A204.1 (cell line): ENCODE measurements at regions not wholly inside any gene's neighbourhood (a gene's known extent, or its start where the extent isn't known, plus 50 kb on each side); places are given as distances from the start of the nearest gene placed in this dataset.

Source experiments
- FAIRE-seq: peaks from 2 replicates; lab custom pipeline; 2012; peaks lifted over from hg19 to GRCh38; lab: Jason Lieb, UNC

DNA sequence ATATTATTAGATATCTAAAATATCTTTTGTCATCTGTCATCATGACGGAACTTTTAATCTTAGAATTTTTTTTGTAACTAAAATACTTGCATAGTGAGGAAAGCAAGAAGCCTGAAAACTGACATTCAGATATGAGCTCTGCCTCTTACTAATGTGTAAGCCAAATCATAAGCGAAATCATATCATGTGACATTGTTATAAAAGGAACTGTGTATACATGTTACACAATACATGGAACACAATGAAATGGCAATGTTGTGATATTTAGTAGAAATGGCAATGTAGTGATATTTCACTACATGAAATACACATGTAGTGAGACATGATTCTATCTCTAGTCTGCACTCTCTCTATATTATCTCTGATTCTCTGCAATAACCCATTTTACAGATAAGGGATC is 1016.4 kb upstream of the PIK3C3 start:
- FAIRE-seq = no peak

DNA sequence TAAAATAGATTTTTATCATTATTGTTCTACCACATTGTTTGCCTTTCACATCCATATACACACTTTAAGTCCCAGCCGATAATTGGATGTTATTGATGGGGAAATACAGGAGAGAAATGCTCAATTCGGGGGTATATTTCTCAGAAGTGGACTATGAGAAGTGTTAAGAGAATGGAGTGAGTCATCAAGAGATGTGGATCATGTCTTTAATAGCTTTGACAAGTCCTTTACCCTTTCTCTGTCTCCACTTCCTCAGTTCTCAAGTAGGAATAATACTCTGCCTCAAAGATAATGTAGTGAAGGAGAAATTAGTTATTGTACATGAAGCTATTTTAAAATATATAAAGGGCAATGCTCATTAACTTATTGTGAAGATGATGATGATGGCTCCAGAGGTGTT is 1017.6 kb upstream of the PIK3C3 start:
- no peak for FAIRE-seq

DNA sequence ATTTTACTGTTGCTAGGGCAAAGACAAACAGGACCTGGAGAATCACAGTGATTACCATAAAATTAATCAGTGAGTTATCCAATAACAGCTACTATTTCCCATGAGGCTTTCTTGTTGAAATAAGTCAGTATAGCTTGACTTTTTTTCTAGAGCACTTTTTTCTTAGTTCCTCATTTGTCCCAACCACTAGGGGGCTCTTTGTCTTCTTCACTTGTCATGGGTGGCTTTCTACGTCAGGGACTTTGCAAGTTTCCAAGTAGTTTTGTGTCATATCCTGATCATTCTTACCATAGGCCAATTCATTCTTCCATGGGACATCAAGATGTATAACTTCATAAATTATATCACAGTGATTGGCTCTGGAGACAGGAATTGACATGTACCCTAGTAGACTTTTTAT is 1019.6 kb upstream of the PIK3C3 start:
- FAIRE-seq = no peak

DNA sequence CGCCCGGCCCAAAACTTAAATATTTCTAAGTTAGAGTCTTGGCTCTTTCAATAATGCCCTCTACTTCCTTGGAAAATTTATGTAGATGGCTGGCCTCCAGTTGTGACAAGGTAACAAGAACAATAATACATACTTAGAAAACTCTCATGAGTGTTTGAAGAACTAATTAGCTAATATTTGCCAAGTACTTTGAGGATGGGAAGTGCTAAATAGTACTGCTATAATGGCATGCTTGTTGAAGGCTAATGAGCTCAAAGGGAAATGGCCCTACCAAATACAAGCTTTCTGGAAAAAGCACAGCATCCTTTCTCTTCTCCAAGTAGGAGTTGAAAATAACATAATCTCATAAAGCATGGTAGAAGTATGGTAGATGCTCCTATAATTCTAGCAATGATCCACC is 1022.2 kb upstream of the PIK3C3 start:
- no peak for FAIRE-seq

DNA sequence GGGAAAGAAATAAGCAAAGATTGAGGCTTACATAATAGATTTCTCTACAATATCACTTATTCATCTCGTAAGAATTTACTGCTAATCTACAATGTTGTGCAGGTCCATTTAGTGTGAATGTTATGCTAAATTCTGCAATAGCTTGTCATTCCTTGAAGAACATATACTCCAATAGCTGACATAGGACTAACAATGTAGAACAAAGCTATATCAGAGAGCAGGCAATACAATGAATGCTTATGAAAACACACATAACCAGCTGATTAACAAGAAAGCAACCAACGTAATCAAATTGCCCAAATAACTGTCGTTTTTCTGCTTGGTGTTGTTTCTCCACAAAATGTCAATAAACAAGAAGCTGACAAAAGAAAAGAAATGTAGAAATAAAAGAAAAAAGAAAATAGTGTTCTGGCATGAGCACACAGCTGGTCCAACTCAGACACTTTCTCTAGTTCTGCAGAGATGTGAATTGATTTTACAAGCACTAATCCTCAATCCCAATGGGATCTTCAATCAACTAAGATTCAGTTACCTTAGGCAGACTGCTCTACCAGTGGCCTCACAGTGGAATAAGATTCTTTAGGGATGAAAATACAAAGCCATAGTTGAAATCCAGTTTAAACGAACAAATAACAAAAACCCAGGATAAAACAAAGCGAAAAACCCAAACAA is 1024.7 kb upstream of the PIK3C3 start:
- no peak for FAIRE-seq

DNA sequence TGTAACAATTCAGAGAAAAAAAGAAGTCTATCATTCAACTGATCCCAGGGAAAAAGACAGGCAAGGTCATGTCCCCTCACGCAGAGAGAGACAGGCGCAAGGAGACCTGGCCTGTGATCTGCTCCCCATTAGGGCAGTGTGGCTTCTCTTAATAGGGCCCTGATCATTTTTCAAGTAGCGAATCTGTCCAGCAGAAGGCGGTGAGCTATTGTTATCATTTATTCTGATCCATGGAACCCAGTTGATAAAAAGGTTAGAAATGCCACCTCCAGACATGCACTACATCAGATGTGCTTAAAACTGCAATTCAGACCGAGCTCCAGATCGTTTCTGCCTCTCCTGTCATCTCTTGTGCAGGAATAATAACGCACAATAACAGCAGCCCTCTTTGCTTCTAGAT is 1025.6 kb upstream of the PIK3C3 start:
- no peak for FAIRE-seq

DNA sequence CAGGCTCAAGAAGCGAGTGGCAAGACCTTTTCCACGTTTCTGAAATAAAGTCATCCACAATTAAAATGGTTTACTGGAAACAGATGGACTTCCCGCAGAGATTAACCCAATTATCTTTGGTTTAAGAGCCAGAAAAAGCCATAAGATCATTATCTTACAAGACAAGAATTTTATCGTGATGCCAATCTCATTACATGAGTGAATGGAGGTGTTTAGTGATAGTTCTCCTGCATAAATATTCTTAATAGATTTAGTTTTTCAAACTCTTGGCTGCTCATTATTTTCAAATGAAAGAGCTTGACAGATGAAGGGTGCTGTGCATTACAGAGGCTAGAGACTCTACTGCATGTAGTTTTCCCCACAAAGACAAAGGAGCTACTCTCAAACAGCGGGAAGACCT is 1028.4 kb upstream of the PIK3C3 start:
- no peak for FAIRE-seq

DNA sequence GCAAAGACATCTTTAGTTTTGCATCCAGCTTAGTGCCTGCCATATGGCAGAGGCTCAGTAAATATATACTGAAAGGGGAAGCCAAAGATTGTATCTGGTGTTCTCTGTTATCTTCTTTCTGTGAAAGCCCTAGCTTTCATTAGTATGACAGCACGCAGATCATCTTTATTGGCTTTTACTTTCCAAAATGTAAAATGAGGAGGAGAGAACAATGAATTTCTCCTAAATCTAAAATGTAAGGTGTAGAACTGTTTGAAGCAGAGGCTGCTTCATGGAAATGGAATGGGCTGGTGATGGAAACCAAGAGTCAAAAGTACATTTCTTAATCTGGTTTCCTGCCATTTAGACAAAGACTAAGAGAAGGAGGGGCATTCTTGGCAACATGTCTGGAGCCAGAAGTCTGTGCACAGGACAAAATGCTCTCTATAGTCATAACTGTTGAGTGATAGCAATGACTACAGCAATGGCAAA is 1029.9 kb upstream of the PIK3C3 start:
- no peak for FAIRE-seq

DNA sequence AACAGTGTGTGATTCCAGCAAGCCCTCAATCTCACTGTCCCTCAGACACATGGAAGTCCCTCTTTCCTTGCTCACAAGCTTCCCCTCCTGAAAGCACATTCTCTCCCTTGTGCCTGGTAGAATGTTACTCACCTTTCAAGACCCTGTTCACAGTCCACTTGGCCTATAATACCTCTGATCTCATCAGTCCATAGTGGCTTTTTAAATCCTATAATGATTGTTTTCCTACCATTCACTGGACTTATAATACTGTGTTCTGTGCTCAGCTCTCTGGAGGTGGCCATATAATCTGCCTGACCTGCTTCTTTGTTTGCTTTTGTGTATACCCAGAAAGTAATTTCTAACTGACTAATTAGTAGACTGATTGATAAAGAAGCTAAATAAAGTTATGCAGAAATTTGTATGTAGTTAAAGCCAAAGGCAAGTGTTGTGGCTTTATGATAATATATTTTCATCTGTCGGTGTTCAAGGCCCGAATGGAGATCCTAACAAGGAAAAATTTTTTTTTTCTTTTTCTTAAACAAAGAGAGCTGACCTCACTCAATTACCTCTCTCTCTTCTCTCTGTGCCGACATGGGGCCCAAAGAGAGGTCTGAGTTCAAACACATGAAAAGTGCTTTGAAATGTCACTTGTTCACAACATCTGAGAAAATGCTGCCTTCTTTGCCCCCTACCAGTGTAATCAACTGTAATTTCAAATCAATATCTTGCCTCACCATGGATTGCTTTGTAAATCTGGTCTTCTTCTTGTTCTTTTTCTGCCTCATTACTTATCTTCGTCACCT is 1033.0 kb upstream of the PIK3C3 start:
- no peak for FAIRE-seq

DNA sequence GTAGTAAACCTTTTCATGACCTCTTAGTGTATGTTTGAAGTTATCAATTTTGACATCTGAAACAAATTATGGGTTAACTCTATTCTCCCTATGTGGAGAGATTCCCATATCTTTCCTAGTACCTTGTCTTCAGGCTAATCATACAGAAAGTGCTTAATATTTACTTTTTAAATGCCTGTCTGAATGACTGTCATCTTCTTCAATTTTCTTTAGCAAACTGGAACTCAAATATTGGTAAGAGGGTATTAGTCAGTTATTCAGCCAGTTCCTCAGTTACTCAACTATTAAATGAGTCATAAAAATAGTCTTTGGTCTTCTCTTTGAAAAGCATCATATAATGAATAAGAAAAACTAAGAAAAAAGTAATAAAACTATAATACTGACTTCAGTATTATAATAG is 1038.0 kb upstream of the PIK3C3 start:
- no peak for FAIRE-seq

DNA sequence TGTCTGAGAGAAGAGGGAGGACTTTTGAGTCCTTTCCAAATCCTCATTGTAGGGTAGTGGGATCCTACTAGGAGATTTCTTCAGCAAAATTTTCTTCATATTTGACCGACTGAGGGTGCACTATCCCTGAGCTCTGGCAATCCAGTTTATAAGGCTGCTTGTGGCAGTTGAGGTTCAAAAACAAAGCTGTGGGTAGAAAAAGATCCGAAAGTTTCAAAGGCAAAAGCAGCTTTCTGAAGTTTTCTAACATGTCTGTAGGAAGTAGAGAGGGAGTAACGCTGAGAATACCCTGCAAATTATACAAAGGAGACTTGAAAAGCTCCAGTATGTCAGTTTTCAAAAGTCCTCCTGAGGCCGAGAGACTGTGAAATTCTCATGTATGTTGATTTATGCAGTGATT is 1039.3 kb upstream of the PIK3C3 start:
- FAIRE-seq = no peak

DNA sequence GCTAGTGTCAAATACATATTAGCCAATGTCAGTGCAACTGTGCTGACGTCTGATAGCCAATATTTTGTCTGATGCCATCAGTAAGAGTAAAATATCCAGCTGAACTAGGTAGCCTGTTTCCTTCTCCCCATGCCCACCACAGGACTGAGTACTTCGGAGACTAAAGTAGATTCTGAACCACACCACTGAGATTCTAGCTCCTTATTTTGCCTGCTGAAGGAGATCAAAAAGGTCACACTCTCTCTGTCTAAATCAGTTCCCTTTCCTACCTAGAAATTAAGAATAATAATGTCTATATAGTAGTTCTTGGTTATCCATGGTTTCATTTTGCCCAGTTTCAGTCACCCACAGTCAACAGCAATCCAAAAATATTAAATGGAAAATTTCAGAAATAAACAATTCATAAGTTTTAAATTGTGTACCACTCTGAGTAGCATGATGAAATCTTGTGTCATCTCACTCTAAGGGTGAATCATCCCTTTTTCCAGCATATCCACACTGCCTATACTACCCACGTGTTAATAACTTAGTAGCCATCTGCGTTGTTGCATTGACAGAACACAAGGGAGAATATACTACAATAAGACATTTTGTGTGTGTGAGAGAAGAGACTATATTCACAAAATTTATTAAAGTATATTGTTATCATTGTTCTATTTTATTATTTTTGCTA is 1043.3 kb upstream of the PIK3C3 start:
- FAIRE-seq = no peak

DNA sequence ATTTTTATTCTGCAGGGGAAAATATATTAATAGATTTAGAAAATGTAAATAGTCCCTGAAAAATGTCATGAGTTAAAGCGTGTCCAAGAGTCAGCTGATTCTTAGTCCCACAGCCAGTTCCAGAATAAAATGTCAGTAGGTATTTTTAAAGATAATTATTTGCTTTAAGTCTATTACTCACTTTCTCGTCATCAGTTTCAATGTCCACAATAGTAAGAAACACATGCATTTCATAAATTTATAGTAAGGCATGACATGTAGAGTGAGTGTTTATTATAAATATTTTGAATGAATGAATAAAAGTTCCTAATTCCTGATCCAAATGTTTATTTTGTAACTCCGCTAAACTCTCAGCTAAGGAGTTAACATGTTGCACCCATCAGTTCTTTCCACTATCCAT is 1044.0 kb upstream of the PIK3C3 start:
- FAIRE-seq = no peak

DNA sequence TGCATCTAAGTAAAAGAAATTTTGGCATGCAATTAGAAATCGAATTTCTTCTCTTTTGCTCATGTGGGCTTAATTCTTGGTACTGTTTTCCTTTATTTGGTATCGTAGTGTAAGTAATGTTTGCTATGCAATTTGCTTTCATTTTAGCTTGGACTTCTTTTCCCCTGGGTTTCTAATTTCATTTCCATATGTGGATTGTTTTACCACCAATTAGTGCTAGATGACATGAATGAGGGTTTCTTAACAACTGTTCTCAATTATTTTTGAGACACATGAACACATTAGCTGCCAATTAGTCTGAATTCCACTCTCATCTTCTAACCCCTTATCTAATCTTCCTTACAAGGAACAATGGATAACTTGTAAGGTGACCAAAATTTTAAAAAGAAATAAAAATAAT is 1047.2 kb upstream of the PIK3C3 start:
- FAIRE-seq = no peak

DNA sequence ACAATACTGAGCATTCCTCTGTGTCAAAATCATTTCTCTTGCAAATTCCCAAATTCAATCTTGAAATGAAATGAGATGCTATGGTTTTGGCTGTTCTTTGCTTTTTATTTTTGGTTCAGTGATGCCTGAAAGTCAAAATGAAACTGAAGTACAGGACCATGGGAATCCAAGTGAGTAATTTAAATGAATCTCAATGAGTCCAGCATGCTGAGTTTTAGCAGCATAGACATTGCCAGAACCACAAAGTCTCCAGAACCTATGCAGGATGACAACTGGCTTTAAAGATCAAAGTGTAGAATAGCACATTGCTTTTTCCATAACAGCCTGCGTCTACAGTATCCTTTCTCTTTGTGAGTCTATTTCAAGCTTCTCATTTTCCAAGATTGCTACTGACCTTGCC is 1050.7 kb upstream of the PIK3C3 start:
- FAIRE-seq = no peak

DNA sequence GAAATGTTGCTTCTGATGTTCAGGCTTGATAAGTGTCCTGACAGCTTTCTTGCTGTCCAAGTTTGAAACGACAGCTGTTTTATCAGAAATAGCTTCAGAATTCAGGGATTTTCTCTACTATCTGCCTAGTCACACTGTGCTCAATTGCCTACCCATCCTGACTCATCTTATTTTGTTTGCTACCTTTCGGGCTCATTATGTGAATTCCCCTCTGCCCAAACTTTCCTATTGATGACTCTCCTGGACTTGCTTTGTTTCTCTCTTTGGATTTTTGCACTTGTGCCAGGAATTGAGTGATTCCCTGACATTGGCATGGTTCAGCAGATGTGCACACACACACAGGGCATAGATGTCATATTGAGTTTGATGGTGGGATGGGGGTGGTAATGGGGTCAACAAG is 1052.6 kb upstream of the PIK3C3 start:
- FAIRE-seq = no peak

DNA sequence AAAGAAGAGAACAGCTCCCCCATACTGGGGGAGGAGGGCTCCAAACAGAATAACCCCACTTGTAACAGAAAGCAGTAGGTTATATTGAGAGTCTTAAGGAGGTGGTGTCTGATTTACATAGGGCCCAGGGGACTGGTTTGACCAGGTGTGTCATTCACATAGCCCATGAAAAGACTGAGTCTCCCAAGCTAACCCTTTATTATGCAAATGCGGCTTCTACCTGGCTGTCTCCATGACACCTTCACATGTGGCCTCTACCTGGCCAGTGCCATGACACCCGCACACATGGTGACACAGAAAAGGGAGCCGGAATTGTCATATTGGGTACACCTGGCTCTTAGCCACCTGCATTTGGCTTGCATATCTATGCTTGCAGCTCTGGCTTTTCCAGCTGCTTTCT is 1057.2 kb upstream of the PIK3C3 start:
- FAIRE-seq = no peak

DNA sequence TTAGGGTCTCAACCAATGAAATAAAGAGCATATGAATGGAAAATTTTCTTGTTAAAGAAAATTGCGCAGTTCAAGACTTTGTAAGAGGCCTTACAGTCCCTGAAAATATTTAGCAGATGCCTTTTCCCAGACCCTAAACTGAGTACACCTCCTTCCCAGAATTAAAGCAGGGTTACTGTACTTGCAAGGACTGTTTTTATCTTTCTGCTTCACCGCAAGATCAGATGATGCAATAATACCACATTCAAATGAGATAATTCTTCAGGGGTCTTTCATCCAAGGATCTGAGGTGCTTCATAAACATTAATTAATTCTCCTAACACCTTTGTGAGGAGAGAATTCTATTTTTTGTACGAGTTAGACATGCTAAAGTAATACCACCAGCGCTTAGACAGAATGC is 1071.8 kb upstream of the PIK3C3 start:
- no peak for FAIRE-seq

DNA sequence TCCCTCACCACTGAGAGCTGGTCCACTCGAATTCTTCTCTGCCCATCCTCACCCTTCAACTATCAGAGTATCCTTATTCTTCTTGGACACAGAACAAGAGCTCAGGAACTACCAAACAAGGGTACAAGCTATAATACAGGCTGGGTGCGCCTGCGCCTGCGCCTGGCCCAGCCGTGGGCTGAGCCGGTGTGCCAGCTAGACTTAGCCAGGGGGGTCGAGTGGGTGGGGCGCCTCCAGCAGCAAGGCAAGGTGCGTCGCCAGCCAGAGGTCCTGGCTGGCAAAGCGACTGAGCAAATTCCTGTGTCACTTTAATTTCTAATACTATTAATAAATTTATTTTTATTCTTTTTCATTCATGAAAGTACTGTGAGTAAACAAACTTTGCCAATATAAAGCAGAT is 1072.6 kb upstream of the PIK3C3 start:
- FAIRE-seq = no peak

DNA sequence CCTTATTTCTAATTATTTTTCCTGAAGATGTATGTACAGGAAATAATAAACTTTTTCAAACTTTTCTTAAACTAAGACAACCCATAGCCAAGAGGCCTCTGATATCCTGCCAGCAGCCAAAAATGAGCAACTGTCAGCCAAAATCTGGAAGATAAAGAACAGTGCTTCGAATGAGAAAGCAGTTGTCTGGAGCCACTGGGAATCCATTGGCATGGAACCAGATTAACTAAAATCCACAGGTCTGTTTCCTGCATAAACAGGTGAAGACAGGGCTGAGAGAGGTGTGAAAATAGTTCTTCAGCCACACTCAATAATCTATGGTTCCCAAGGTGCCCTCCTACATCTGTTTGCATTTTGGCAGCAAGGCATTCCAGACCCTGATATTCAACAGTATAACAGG is 1076.7 kb upstream of the PIK3C3 start:
- FAIRE-seq = no peak

DNA sequence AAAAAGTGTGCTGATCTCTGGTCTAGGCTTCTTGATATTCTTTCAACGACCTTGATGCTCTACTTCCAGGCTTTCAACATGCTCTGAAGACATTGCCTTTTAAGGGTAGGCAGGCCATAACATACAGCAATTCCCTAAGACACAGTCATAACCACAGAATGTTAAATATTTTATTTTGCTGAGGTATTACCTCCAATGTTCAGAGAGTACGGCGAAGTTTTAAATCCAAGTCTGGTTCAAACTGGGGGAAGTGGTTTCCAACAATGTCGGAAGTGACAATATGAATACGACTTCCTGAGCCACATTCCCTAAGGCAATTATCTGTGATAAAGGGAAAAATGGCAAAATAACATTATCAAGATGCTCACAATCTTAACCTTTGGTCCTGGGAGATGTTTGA is 1077.9 kb upstream of the PIK3C3 start:
- no peak for FAIRE-seq

DNA sequence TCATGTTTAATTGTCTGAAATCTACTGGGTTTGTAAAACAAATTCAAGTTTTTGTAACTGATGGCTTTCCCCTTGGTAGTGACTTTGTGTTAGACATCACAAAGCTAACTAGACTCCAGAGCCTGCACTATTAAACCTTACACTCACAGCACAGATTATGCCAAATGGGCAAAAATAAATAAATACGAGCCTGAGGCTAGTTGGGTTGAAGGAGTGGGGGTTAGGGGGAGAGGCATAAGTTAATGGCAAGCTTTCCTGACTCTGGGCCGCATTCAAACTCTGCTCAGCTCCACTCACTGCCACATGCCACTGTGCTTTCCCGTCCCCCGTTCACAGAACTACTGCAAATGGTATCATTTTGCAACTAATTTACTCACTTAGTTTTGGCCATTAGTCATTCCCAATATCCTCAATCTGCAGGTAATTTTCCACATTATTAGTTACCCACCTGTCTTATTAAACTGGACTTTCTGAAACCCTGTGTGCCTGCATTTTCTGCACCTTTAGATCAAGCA is 1079.9 kb upstream of the PIK3C3 start:
- FAIRE-seq = no peak

DNA sequence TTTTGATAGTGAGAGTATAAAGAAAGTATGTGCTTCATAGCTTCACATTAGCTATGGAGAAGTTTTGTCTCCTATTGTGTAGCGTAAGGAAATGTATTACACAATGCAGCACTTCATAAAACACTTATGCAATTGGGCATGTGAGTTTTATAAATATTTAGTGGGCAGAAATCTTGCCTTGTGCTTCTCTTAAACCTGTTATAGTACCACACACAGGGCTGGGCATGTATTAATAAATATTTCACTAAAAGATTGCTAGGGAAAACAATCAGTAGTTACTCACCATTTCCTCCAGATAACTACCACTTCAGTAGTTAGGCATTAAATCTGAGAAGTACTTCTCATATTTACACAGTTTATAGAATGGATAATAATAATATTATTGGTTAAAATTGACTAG is 1080.8 kb upstream of the PIK3C3 start:
- no peak for FAIRE-seq
